ENCODE measurements at regions not wholly inside any gene's neighbourhood (a gene's known extent, or its start where the extent isn't known, plus 50 kb on each side); places are given as distances from the start of the nearest gene placed in this dataset.

DNA sequence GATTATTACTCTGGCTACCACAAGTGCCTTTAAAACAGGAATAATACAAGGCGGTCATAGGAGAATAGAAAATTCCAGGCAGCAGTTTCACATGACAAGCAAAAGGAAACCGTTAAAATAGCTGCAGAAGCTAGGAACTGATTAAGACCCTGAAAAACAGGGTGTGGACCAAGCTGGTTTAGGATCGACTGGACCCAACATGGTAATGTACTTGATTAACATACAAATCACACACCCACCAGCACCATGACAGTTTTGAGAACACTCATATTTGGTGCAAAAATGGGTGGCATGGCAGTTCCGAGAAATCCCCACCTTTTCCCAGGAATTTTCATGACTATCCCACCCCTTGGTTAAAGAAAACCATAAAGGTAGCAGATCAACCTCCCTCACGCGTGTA lies 51.9 kb upstream of the TMEM163 start:
- no peak for FAIRE-seq

DNA sequence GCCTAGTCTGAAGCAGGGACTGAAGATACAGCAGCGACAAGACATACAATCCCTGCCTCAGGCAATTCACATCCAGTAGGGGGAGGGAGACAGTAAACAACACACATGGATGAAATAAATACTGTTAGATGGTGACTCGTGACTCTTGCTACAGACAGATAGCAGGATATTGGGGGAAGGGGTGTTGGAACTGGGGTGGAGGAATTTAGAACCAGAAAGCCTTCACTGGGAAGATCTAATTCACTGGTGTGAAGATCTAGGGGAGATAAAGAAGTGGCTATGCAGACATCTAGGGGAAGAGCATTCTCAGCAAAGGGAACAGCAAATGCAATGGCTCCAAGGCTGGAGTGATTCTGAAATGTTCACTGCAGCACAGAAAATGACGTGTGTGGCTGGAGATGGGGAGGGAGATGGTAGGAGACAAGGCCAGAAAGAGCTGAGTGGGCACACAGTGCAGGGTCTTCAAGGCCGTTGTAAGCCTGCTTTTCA lies 52.6 kb upstream of the TMEM163 start:
- no peak for FAIRE-seq

DNA sequence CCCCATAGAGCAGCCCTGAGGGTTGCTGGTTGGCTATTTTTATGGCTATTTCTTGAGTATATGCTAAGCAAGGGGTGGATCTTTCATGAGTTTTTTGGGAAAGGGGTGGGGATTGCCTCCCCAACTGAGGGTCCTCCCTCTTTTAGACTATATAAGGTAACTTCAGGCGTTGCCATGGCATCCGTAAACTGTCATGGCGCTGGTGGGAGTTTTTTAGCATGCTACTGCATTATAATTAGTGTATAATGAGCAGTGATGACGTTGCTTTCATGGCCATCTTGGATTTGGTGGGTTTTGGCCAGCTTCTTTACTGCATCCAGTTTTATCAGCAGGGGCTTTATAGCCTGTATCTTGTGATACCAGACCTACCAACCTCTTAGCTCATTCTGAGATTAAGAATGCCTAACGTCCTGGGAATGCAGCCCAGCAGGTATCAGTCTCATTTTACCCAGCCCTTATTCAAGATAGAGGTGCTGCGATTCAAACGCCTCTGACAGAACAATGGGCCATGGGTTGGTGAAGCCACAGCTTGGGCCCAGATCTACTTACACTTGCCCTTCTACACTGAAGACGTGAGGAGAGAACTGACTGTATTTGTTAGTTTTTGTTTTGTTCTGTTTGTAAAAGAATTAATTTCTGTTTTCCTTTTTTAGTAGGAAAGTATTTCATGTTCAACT lies 53.8 kb upstream of the TMEM163 start:
- FAIRE-seq = no peak

DNA sequence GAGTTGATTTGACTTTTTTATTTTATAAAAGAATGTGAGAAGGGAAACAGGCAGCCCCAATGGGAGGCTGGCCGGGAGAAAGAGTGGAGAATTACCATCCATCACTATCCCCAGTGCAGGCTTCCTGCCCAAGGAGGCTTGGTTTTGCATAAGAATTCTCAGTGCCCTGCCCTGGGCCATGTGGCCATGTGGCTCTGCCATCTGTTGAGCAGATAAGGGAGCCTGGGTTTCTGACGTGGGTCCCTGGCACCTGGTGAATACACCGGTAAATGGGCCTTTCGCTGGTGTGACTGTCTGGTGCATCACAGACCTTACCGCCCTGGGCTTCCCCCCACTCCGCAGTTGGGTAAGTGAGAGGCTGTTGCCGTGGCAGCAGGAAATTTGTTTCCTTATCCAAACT lies 54.5 kb upstream of the TMEM163 start:
- FAIRE-seq = no peak

DNA sequence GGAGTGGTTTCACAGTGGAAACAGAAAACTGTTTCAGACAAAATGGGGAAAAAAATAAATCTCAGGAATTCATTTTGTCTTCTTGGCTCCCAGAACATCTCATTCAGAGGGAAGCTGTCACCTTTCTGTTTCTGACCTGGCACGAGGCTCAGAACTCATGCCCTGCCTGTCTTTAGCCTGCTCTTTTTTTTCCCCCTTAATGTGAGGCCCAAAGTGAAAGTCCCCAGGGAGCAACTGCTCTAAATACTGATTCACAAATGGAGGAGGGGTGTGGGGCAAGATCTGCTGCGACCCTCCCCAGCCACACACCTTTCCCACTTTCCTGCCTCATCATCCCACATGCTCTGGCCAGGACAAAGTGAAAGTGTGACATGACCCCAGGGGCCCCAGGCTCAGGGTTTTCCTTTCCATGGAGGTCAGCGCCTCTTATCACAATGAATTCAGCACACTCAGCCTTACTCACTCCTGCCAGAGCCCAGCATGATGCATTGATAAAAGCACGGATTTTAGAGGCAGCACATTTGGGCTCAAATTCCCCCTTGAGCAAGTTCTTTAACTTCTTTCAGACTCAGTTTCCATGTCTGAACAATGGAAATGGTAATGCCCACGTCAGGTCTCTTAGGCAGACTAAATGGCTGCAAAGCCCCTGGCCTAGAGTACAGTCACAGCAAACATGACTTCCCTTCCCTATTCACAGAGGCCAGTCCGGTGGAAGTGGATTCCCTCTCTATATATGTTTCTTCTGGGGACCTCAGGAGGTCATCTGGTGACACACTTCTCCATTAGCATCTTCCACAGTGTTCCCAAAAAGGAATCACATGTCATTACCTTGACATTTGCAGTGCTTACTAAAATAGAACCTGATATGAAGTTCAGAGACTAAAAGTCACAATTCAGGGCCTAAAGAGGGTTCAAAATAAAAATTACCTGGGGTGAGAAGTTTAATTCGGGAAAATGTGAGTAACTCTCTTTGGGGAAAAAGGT lies 55.3 kb upstream of the TMEM163 start:
- FAIRE-seq = no peak

- FAIRE-seq = no peak
Measured at GRCh38 chr2:134774786-134775641, 56.2 kb upstream of the TMEM163 start.

GRCh38 chr2:134776836-134777235 lies 58.0 kb upstream of the TMEM163 start:
- FAIRE-seq = no peak

DNA sequence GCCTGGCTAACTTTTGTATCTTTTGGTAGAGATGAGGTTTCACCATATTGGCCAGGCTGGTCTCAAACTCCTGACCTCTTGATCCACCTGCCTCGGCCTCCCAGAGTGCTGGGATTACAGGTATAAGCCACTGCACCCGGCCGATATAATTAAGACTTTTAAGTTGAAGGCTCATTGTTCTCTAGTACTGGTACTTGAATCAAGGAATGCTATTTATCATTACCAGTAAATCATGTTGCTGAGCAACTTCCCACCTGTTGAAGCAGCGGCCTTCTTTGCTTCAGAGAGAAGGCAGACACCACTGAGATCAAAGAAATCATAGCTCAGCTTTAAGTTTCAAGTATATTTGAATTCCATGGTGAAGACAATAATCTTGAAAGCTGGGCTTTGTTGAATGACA lies 58.8 kb upstream of the TMEM163 start:
- no peak for FAIRE-seq

- FAIRE-seq = no peak
Measured at GRCh38 chr2:134778372-134778771, 59.6 kb upstream of the TMEM163 start.

DNA sequence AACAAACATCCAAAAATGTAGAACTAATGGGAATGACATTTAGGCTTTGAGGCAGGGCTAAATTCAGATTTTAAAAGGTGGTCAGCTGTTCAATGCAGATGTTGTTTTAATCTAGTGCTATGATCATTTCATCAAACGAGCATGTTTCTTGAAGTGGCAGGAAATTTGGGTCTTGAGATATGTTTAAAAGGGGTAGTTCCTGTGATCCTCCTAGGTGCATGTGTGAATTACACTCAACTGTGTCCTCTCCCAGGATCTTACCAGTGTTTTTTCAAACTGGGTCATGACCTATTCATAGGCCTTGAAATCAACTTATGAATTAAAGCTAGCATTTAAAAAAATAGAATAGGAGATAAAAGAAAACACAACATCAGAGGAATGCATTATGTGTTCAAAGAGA lies 57.4 kb upstream of the ACMSD start:
- no peak for FAIRE-seq

- FAIRE-seq = no peak
Measured at GRCh38 chr2:134782107-134782506, 56.3 kb upstream of the ACMSD start.

DNA sequence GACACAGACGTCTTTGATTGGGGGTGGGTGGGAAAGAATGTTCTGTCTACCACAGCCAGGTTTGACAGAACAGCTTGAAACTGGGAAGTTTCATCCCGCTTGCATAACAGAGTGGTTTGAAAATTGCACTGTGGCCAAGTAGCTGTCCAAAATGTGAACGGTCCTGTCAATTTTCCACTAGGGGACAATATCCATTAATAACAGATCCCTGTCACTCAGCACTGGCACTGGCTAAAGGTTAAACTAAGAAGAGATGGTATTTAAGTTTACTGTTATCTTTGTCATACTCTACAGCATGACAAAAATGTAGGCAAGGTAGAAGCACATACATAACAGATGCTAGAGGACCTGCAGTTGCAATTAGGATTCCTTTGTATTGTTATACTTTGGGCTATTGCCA lies 55.6 kb upstream of the ACMSD start:
- peak; percentile 43 for FAIRE-seq

DNA sequence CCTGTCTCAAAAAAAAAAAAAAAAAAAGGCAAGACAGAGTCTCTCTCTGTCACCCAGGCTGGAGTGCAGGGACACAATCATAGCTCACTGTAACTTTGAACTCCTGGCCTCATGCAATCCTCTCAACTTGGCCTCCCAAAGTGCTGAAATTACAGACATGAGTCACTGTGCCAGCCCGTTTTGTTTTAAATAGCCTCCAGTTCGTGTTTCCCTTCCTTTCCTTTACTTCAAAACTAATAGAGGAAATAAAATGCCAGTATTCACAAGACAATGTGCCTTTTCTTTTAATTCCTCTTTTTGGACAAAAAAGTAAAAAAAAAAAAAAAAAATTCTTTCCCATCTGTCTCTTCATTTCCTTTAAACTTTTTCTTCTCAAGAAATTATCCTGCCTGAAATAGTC lies 54.5 kb upstream of the ACMSD start:
- no peak for FAIRE-seq

GRCh38 chr2:134785659-134786430 lies 52.6 kb upstream of the ACMSD start:
- FAIRE-seq = no peak

GRCh38 chr2:134788417-134788816 lies 50.0 kb upstream of the ACMSD start:
- no peak for FAIRE-seq
